IMR-90 (cell line): ENCODE measurements at regions not wholly inside any gene's neighbourhood (a gene's known extent, or its start where the extent isn't known, plus 50 kb on each side); places are given as distances from the start of the nearest gene placed in this dataset.

Source experiments
- CEBPB ChIP-seq: IDR thresholded peaks from 2 replicates; pipeline ENCODE4 v1.6.1; 2012; ENCODE audit warnings: low read depth, low read length, improper control_type of control experiment
- CTCF ChIP-seq: conservative IDR thresholded peaks from 2 replicates; pipeline ENCODE4 v1.5.1; 2012; ENCODE audit warnings: mild to moderate bottlenecking, low read depth, low read length, improper control_type of control experiment
- POLR2A ChIP-seq: IDR thresholded peaks from 2 replicates; pipeline ENCODE4 v1.6.1; 2012; ENCODE audit warnings: mild to moderate bottlenecking, low read depth, low read length

GRCh38 chr4:126591583-126591982 lies 1041.2 kb upstream of the INTU start:
- TF ChIP-seq CTCF (no peak), CEBPB (no peak), POLR2A (no peak)
